Mucosa of stomach (tissue), 1 donor: ENCODE measurements at regions not wholly inside any gene's neighbourhood (a gene's known extent, or its start where the extent isn't known, plus 50 kb on each side); places are given as distances from the start of the nearest gene placed in this dataset.

Experiments used
- H3K27me3 ChIP-seq: one replicate; pipeline ENCODE4 v1.7.0; 2013; ENCODE audit warnings: mild to moderate bottlenecking, low read length; ENCODE audit not compliant: control insufficient read depth, insufficient read depth
- H3K36me3 ChIP-seq: one replicate; pipeline ENCODE4 v1.7.0; 2013; ENCODE audit warnings: low read length; ENCODE audit not compliant: control insufficient read depth, insufficient read depth
- H3K4me1 ChIP-seq: one replicate; pipeline ENCODE4 v1.7.0; 2013; ENCODE audit warnings: mild to moderate bottlenecking, low read length; ENCODE audit not compliant: control insufficient read depth, insufficient read depth
- H3K4me3 ChIP-seq: one replicate; pipeline ENCODE4 v1.7.0; 2013; ENCODE audit warnings: low read length
- H3K9ac ChIP-seq: one replicate; pipeline ENCODE4 v1.7.0; 2013; ENCODE audit warnings: mild to moderate bottlenecking, low read length, moderate library complexity
- H3K9me3 ChIP-seq: one replicate; pipeline ENCODE4 v1.7.0; 2013; ENCODE audit warnings: mild to moderate bottlenecking, low read length, moderate library complexity; ENCODE audit not compliant: control insufficient read depth
- donor health status: Pancreatic carcinoma.

DNA sequence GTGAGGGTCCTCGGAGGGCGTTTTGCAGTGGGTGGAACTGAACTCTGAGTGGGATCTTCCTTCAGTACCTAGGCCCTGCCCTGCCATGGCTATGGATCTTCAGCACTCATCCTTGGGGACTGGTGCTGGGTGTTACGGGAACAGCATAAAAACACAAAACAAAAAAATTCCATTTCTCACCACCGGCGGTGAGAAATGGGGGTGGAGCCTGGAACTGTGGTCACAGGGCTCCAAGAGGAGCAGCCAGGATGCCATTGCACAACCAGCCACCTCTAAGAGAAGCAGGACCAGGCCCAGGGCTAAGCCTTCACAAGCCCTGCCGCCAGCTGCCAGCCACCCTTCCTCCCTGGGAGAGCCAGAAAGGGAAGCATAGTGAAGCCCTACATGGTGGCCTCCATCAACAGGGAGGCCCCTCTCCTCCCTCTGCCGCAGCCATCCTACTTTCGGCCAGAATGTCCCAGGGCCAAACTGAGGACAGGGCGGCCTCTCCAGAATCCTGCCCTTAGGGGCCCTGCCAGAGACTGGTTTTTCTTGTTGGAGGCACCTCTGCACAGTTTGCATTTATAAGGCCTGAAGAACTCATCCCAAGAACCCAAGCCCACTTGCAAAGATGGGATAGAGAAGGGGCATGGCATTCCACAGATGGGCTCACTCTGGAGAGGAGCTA lies 76.5 kb downstream of the VCPKMT start:
- peak overlapping the region; percentile 43 for H3K9ac ChIP-seq
- no peaks in the 10 kb centered on the region for H3K9me3 ChIP-seq
- H3K27me3 ChIP-seq = no peaks in the 10 kb centered on the region
- H3K4me1 ChIP-seq = peaks cover 36% of the 10 kb centered on the region
- no peak overlapping the region for H3K4me3 ChIP-seq
- H3K36me3 ChIP-seq = no peaks in the 10 kb centered on the region

- Histone ChIP-seq H3K9me3 (no peaks in the 10 kb centered on the region), H3K36me3 (no peaks in the 10 kb centered on the region), H3K4me1 (peaks cover 40% of the 10 kb centered on the region), H3K27me3 (no peaks in the 10 kb centered on the region), H3K9ac (peak overlapping the region; percentile 43), H3K4me3 (no peak overlapping the region)
These were observed 76.0 kb downstream of the VCPKMT start for GRCh38 chr14:50040401-50040775.

- Histone ChIP-seq H3K9ac (peak overlapping the region; percentile 43), H3K9me3 (no peaks in the 10 kb centered on the region), H3K4me1 (peaks cover 44% of the 10 kb centered on the region), H3K4me3 (no peak overlapping the region), H3K27me3 (no peaks in the 10 kb centered on the region), H3K36me3 (no peaks in the 10 kb centered on the region)
These were observed 75.4 kb downstream of the VCPKMT start for GRCh38 chr14:50040895-50041465.

GRCh38 chr14:50041980-50042379 lies 74.4 kb downstream of the VCPKMT start:
- Histone ChIP-seq H3K4me3 (no peak overlapping the region), H3K9me3 (no peaks in the 10 kb centered on the region), H3K36me3 (no peaks in the 10 kb centered on the region), H3K27me3 (no peaks in the 10 kb centered on the region), H3K4me1 (peaks cover 46% of the 10 kb centered on the region), H3K9ac (no peak overlapping the region)

DNA sequence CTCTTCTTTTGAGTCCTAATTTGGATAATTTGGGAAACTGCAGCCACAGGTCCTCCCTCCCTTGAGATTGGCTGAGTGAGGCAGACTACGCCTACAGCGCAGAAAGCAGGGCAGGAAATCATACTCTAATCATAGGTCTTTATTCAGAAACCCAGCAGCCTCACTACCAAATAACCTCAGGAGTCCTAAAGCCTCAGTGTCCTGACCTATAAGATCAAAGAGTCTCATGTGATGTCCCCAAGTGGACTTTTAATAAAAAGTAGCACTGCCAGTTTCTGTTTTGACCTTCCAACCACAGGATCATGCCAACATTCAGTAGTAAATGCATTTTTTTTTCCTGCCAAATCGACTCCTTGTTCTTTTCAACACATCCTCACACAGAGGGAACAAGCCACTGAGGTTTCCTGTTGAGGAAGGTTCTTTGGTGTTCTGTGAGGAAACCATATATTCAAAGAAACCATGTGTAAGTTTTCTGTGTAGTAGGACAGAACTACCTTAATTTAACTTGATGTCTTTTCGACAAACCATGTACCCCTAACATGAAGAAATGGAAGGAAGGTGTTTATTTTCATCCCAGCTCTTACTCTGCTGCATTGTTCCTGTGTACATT lies 72.2 kb downstream of the VCPKMT start:
- Histone ChIP-seq H3K4me3 (no peak overlapping the region), H3K9ac (peak overlapping the region; percentile 3), H3K27me3 (no peaks in the 10 kb centered on the region), H3K36me3 (no peaks in the 10 kb centered on the region), H3K9me3 (no peaks in the 10 kb centered on the region), H3K4me1 (peaks cover 58% of the 10 kb centered on the region)

DNA sequence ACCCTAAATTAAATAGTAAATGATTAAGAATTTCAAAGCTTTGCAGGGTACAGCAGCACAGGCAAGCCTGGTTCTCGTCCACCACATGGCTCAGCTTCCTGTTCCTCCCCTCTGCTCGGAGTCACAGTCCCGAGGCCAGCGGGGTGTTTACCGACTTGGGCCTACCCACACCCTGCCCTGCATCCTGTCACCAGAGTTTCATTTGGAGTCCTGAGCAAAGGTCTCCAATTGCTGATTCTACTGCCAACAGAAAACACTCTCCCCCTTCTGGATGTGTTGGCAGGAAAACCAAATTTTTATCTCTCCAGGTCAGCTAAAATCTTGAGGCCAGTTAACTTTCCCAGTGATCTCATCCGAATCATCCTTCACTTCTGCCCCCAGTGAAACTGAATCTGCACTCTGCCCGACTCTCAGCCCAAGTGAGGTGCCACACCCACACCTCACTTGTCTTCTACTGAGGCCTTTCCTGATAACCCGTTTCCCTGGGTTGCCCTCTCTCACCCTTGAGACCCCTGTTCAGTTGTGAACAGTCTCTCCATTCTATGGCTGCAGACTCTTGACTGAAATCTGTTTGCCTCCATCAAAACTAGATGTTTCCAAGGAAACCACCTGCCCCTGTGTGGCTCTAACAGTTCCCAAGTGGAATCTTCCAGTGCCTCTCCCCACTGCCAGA lies 71.2 kb downstream of the VCPKMT start:
- Histone ChIP-seq H3K27me3 (no peaks in the 10 kb centered on the region), H3K36me3 (no peaks in the 10 kb centered on the region), H3K9ac (peak overlapping the region; percentile 48), H3K9me3 (no peaks in the 10 kb centered on the region), H3K4me1 (peaks cover 51% of the 10 kb centered on the region), H3K4me3 (no peak overlapping the region)

DNA sequence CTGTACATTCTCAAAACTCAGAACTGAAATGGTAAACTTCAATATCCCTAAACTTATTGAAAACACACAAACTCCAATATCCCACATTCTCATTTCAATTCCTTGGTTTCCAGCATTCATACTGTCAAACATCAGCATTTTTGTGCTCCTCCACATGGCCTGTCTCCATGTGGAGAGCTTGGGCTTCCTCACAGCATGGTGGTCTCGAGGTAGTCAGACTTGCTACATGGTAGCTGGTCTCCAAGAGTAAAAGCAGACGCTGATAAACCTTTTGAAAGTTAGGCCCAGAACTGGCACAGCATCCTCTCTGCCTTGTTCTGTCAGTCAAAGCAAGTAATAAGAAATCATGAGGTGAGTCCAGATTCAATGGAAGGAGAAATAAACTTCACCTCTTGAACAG lies 70.5 kb downstream of the VCPKMT start:
- H3K9ac ChIP-seq = no peak overlapping the region
- H3K4me3 ChIP-seq = no peak overlapping the region
- H3K9me3 ChIP-seq = no peaks in the 10 kb centered on the region
- H3K36me3 ChIP-seq = no peaks in the 10 kb centered on the region
- H3K4me1 ChIP-seq = peaks cover 45% of the 10 kb centered on the region
- no peaks in the 10 kb centered on the region for H3K27me3 ChIP-seq

DNA sequence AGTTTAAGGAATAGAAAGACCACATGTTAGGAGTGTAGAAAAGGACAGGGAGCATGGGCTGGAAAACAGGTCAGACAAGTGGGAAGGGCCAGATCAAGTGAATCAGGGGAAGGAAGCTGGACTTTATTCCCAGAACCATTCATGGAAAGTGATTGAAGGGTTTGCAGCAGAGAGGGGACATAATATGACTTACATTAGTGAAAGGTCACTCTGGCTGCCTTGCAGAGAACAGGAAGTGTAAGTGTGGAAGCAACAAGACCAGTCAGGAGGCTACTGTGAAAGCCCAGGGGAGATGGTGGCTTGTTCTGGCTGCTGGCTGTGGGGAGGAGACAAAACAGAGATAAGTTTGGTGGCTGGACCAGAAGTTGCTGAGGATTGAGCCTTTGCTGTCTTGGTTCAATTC lies 69.1 kb downstream of the VCPKMT start:
- no peaks in the 10 kb centered on the region for H3K27me3 ChIP-seq
- H3K36me3 ChIP-seq = no peaks in the 10 kb centered on the region
- H3K9me3 ChIP-seq = no peaks in the 10 kb centered on the region
- H3K4me3 ChIP-seq = no peak overlapping the region
- H3K9ac ChIP-seq = peak overlapping the region; percentile 11
- H3K4me1 ChIP-seq = peaks cover 38% of the 10 kb centered on the region

DNA sequence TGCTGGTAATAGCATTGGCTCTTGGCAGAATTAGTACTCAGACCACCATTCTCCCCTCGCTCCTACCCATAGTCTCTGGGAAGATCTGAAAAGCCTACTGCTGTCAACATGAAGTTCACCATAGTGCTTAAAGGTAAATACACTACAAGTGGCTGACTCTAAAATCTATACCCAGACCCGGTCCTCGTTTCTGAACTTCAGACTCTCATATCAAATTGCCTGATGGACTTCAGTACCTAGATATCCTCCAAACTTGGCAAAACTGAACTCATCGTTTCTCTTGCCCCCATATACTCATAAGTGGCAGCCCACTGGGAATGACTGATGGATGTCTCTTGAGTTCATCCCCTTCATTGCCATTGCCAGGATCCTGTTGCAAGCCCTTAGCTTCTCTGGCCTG lies 67.3 kb downstream of the VCPKMT start:
- H3K9me3 ChIP-seq = no peaks in the 10 kb centered on the region
- H3K27me3 ChIP-seq = no peaks in the 10 kb centered on the region
- H3K4me3 ChIP-seq = no peak overlapping the region
- H3K4me1 ChIP-seq = peaks cover 33% of the 10 kb centered on the region
- no peak overlapping the region for H3K9ac ChIP-seq
- no peaks in the 10 kb centered on the region for H3K36me3 ChIP-seq

DNA sequence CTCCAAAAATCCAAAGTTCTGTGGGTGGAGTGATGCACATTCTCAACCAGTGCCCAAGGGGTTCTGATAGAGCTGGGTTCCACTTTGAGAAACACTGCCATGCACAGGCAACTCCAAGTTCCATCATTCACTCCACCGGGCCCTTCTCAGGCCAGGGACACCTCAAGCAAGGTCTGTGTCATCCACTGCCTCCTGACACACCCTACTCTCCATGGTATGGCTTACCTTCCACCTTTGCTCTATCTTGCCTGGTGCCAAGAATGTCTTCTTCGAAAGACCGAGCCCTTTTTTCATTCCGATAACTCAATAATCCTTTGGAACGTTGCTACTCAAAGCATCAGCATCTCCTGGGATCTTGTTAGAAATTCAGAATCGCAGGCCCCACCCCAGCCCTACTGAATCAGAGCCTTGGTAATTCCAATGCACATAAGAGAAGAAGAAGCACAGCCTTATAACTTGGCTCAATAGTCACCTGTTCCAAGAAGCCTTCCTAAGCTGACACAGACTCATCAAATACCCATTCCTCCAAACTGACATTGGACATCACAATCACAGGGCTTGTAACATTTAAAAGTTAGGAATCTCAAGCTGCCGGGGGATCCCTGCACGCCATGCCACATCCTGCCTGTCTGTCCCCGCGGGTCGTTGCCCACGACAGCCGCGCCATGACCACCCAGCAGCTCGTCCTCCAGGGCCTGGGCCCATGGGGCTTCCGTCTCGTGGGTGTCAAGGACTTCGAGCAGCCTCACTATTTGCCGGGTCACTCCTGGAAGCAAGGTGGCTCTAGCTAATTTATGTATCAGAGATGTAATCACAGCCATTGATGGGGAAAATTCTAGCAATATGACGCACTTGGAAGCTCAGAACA lies 66.4 kb downstream of the VCPKMT start:
- no peaks in the 10 kb centered on the region for H3K9me3 ChIP-seq
- no peak overlapping the region for H3K9ac ChIP-seq
- no peaks in the 10 kb centered on the region for H3K27me3 ChIP-seq
- H3K4me1 ChIP-seq = peaks cover 26% of the 10 kb centered on the region
- H3K4me3 ChIP-seq = no peak overlapping the region
- no peaks in the 10 kb centered on the region for H3K36me3 ChIP-seq

DNA sequence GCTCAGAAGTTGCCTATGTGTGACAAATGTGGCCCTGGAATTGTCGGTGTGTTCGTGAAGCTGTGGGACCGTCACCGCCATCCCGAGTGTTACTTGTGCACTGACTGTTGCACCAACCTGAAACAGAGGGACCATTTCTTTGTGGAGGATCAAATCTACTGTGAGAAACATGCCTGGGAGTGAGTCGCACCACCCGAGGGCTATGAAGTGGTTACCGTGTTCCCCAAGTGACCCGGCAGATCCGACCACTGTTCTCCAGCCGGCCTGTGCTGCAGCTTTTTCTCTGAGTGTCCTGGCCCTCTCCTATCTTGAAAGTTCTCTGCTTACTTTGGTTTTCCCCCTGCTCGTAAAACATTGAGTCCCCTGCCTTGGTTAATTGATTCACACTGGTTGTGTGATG lies 65.3 kb downstream of the VCPKMT start:
- Histone ChIP-seq H3K36me3 (no peaks in the 10 kb centered on the region), H3K9ac (no peak overlapping the region), H3K4me1 (peaks cover 15% of the 10 kb centered on the region), H3K9me3 (no peaks in the 10 kb centered on the region), H3K4me3 (no peak overlapping the region), H3K27me3 (no peaks in the 10 kb centered on the region)
